C1 segment of cervical spinal cord (tissue), 14 donors: ENCODE measurements at regions not wholly inside any gene's neighbourhood (a gene's known extent, or its start where the extent isn't known, plus 50 kb on each side); places are given as distances from the start of the nearest gene placed in this dataset.
"Not testable (repeated sequence)": the region's sequence is repeated elsewhere in the genome, so short reads cannot be mapped to it uniquely, and the experiment has no call there.

ENCODE experiments used
- DNase-seq, 14 donors: peaks; one replicate each; lab custom pipeline; 2025; lab: John Stamatoyannopoulos, UW

DNA sequence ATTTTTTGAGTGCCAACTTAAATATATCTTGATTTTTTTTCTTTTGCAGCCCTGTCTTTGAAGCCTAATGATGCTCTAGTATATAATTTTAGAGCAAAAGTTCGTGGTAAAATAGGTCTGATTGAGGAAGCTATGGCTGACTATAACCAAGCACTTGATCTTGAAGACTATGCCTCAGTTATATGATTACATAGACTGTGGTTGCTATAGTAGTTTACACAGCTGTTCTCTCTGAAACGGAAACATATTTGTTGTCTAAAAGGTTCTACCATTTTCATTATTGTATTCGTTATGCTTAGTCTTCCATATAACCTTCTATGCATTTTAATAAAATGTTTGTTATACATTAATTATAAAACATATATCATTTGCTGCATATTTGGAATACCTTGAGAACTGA is 246.7 kb downstream of the TTC6 start:
- DNase-seq: no peak

- no peak for DNase-seq
Measured at GRCh38 chr14:37843954-37844607, 248.7 kb downstream of the TTC6 start.

DNA sequence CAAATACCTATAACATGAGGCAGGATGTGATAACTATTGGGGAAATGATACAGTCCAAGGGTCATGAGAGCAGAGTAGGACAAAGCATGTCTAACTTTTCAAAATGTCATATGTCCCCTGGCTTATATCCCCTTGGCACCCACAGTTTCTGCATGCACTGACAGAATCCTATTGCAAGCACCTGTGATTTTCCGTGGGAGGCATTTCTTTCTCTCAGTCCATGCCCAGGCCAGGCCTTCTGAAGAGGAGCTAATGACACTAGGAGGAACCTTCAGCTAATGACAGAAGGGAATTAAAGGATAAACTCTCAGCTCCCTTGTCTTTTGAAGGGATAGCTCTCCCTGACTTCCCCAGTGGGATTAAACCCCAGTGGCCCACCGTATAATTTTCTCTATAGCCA is 249.2 kb downstream of the TTC6 start:
- no peak for DNase-seq

- no peak for DNase-seq
Measured at GRCh38 chr14:37848985-37849621, 253.7 kb downstream of the TTC6 start.

DNA sequence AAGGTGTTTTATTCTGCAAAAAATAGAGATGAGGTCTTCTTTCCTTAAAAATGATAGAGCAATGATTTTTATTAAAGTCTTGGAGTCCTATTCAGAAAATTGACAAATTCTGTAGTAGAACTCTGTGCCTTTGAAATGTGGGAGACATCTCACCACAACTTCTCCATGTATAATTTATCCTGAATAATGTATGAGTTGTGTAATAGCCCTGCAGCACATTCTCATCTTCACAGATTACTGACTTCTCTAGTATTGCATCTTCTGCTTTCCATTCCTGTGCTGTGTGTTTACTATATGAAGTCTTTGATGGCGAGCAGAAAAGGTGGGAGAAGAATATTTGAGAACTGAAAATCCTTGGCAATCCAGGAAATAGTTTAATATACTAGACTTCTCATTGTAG is 255.6 kb downstream of the TTC6 start:
- no peak for DNase-seq

GRCh38 chr14:37855871-37856270 is 260.4 kb downstream of the TTC6 start:
- DNase-seq: no peak

- DNase-seq: no peak
Measured at GRCh38 chr14:37857774-37858266, 262.4 kb downstream of the TTC6 start.

GRCh38 chr14:37858733-37859132 is 263.3 kb downstream of the TTC6 start:
- no peak for DNase-seq

DNA sequence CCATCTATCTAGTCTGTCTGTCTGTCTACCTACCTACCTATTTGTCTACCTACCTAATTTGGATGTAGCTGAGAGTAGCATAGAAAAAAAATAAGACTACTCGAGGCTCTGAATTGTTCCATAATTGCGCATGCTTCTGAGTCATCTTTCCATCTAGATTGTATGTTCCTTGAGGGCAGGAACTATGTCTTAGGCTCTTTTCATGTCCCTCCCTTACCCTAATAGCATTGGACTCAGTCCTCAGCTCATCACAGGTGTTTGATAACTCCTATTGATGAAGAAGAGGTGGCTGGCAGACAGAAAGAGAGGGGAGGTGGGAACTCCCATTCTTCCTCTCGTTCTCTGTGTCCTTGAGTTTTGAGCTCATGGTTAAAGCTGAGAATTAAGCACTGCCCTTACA is 263.7 kb downstream of the TTC6 start:
- DNase-seq: no peak

GRCh38 chr14:37862263-37862662 is 266.8 kb downstream of the TTC6 start:
- no peak for DNase-seq

- no peak for DNase-seq
Measured at GRCh38 chr14:37864128-37864527, 268.7 kb downstream of the TTC6 start.

- DNase-seq: peak in 1 of 14 donors; percentile 3
Measured at GRCh38 chr14:37864861-37865718, 269.7 kb downstream of the TTC6 start.

GRCh38 chr14:37865719-37866549 is 270.5 kb downstream of the TTC6 start:
- DNase-seq: no peak

- no peak for DNase-seq
Measured at GRCh38 chr14:37869633-37870032, 274.2 kb downstream of the TTC6 start.

- DNase-seq: no peak
Measured at GRCh38 chr14:37870170-37870569, 274.7 kb downstream of the TTC6 start.

- DNase-seq: peak in 3 of 14 donors; percentile 3 to 19 (median 17)
Measured at GRCh38 chr14:37870632-37871346, 275.4 kb downstream of the TTC6 start.

DNA sequence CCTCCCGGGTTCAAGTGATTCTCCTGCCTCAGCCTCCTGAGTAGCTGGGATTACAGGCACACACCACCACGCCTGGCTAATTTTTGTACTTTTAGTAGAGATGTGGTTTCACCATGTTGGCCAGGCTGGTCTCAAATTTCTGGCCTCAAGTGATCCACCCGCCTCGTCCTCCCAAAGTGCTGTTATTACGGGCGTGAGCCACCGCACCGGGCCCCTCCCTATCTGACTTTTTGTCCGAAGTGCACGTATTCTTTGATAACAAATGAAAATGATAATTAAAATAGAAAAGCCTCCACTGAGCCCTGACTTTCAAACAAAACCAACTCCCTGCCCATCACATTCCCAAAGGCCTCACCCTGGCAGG is 278.6 kb downstream of the TTC6 start:
- DNase-seq: not testable (repeated sequence)

DNA sequence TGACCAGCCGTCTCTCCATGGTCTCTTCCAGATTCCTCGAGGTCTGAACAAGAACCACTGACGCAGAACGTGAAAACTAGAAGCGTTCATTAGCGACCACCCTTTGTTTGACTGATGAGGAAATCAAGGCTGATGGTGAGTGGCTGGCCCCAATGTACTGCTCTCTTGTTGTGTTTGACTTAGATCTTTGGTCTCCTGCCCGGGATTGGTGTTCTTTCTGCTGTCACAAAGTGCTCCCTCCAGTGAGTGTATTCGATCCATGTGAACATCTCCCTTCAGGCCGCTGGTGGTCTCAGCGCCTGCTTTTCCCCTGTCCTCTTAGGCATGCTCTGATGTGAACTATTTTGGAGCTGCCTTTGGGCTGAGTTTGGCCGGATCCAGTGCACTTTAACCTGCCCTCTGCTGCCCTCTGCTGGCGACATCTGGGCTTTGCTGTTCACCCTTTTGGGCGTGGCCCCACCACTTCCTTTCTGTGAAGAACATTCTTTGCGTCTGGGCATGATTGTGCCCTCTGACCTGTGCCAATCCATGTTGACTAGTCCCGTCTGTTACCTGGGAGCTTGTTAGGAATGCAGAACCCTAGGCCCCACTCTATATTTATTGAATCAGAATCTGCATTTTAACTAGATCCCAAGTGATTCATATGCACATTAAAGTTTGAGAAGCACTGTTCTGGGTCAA is 279.1 kb downstream of the TTC6 start:
- DNase-seq: peak in 11 of 14 donors; percentile 4 to 76 (median 43)

GRCh38 chr14:37888234-37888633 is 292.8 kb downstream of the TTC6 start:
- DNase-seq: no peak

- DNase-seq: no peak
Measured at GRCh38 chr14:37889087-37889486, 293.7 kb downstream of the TTC6 start.
